GM12891 (cell line): ENCODE measurements at regions not wholly inside any gene's neighbourhood (a gene's known extent, or its start where the extent isn't known, plus 50 kb on each side); places are given as distances from the start of the nearest gene placed in this dataset.
"Not testable (repeated sequence)": the region's sequence is repeated elsewhere in the genome, so short reads cannot be mapped to it uniquely, and the experiment has no call there.

Experiments
- DNase-seq: peaks from one replicate; pipeline ENCODE4 v3.0.0; 2011; ENCODE audit warnings: low spot score; ENCODE audit not compliant: insufficient read length
- FAIRE-seq: peaks from 2 replicates; lab custom pipeline; 2011; peaks lifted over from hg19 to GRCh38; lab: Jason Lieb, UNC
- PAX5 ChIP-seq: IDR thresholded peaks from 2 replicates; pipeline ENCODE4 v1.6.1; 2011; ENCODE audit warnings: low read length, moderate library complexity, mild to moderate bottlenecking; ENCODE audit not compliant: insufficient read depth, severe bottlenecking
- POLR2A ChIP-seq: IDR thresholded peaks from 2 replicates; pipeline ENCODE4 v1.6.1; 2011; ENCODE audit warnings: low read depth, low read length, control low read depth
- POLR2AphosphoS5 ChIP-seq: IDR thresholded peaks from 2 replicates; pipeline ENCODE4 v1.6.1; 2011; ENCODE audit warnings: low read depth, low read length, control low read depth
- POU2F2 ChIP-seq: IDR thresholded peaks from 2 replicates; pipeline ENCODE4 v1.6.1; 2011; ENCODE audit warnings: low read depth, mild to moderate bottlenecking, control low read depth, low read length, moderate library complexity
- SPI1 ChIP-seq: IDR thresholded peaks from 2 replicates; pipeline ENCODE4 v1.6.1; 2011; ENCODE audit warnings: low read depth, low read length, control low read depth
- TAF1 ChIP-seq: IDR thresholded peaks from 2 replicates; pipeline ENCODE4 v1.6.1; 2011; ENCODE audit warnings: low read depth, low read length, control low read depth

- DNase-seq (no peak), FAIRE-seq (no peak)
- no peak for TF ChIP-seq POLR2A
- no peak for TF ChIP-seq SPI1
- no peak for TF ChIP-seq PAX5
- no peak for TF ChIP-seq TAF1
- no peak for TF ChIP-seq POLR2AphosphoS5
- no peak for TF ChIP-seq POU2F2
Measured at GRCh38 chr1:229863651-229864545, 203.1 kb upstream of the GALNT2 start.

GRCh38 chr1:229864686-229865230 is 202.3 kb upstream of the GALNT2 start:
- no peak for DNase-seq
- no peak for FAIRE-seq
- TF ChIP-seq TAF1 (no peak), POLR2AphosphoS5 (no peak), SPI1 (no peak), POU2F2 (no peak), PAX5 (no peak), POLR2A (no peak)

GRCh38 chr1:229865321-229865720 is 201.7 kb upstream of the GALNT2 start:
- not testable (repeated sequence) for FAIRE-seq, DNase-seq

GRCh38 chr1:229867726-229868125 is 199.3 kb upstream of the GALNT2 start:
- no peak for FAIRE-seq
- no peak for DNase-seq
- TF ChIP-seq POLR2AphosphoS5 = no peak
- no peak for TF ChIP-seq TAF1
- TF ChIP-seq POLR2A = no peak
- TF ChIP-seq POU2F2 = no peak
- no peak for TF ChIP-seq PAX5
- no peak for TF ChIP-seq SPI1

GRCh38 chr1:229869240-229869639 is 197.8 kb upstream of the GALNT2 start:
- no peak for DNase-seq
- TF ChIP-seq TAF1 = no peak
- TF ChIP-seq SPI1 = no peak
- no peak for TF ChIP-seq POLR2A
- TF ChIP-seq PAX5 = no peak
- no peak for TF ChIP-seq POU2F2
- TF ChIP-seq POLR2AphosphoS5 = no peak
- no peak for FAIRE-seq

- FAIRE-seq (no peak), DNase-seq (no peak)
- no peak for TF ChIP-seq SPI1
- TF ChIP-seq PAX5 = no peak
- TF ChIP-seq POLR2A = no peak
- no peak for TF ChIP-seq POLR2AphosphoS5
- TF ChIP-seq POU2F2 = no peak
- no peak for TF ChIP-seq TAF1
Measured at GRCh38 chr1:229869687-229870086, 197.4 kb upstream of the GALNT2 start.

GRCh38 chr1:229870381-229870780 is 196.7 kb upstream of the GALNT2 start:
- FAIRE-seq (no peak), DNase-seq (no peak)
- no peak for TF ChIP-seq POU2F2
- TF ChIP-seq POLR2AphosphoS5 = no peak
- TF ChIP-seq SPI1 = no peak
- TF ChIP-seq POLR2A = no peak
- TF ChIP-seq TAF1 = no peak
- TF ChIP-seq PAX5 = no peak

- TF ChIP-seq POLR2A = no peak
- no peak for TF ChIP-seq POU2F2
- TF ChIP-seq POLR2AphosphoS5 = no peak
- TF ChIP-seq TAF1 = no peak
- TF ChIP-seq SPI1 = no peak
- TF ChIP-seq PAX5 = no peak
- DNase-seq (no peak), FAIRE-seq (no peak)
Measured at GRCh38 chr1:229871078-229871676, 195.9 kb upstream of the GALNT2 start.

- TF ChIP-seq TAF1 (no peak), SPI1 (no peak), POLR2A (no peak), POU2F2 (no peak), POLR2AphosphoS5 (no peak), PAX5 (no peak)
- DNase-seq = no peak
- no peak for FAIRE-seq
Measured at GRCh38 chr1:229874136-229874535, 192.9 kb upstream of the GALNT2 start.
